IMR-90 (cell line): ENCODE measurements at regions not wholly inside any gene's neighbourhood (a gene's known extent, or its start where the extent isn't known, plus 50 kb on each side); places are given as distances from the start of the nearest gene placed in this dataset.

Source experiments
- ATAC-seq: fragments of 200-7000 bp; cut with Tn5 transposase; 2 replicates; pipeline ENCODE4 v1.9.1; 2020; ENCODE audit warnings: low read depth, mild to moderate bottlenecking, moderate library complexity
- BruUV-seq: library from RNA; stranded (reverse); fragments of 400-500 nt; replicated peaks from 2 replicates; lab custom pipeline; 2021; lab: Mats Ljungman, UMichigan
- CTCF ChIA-PET: fragments of 300-600 bp; formaldehyde crosslinking; extraction: SDS; loops from one replicate; lab custom pipeline; 2021; ENCODE audit warnings: antibody characterized with exemption; lab: Yijun Ruan, JAX
- POLR2A ChIA-PET: fragments of 300-600 bp; sonication (Branson Sonifier 250); formaldehyde crosslinking; loops from one replicate; lab custom pipeline; 2022; ENCODE audit warnings: antibody characterized with exemption; ENCODE audit not compliant: unreplicated experiment; lab: Charles Lee
- DNase-seq: peaks from one replicate; pipeline ENCODE4 v3.0.0; 2013
- H2AFZ ChIP-seq: replicated peaks from 2 replicates; pipeline ENCODE3; 2013; ENCODE audit warnings: low read length, mild to moderate bottlenecking; ENCODE audit not compliant: poor library complexity
- H2AK5ac ChIP-seq: 2 replicates; pipeline ENCODE4 v1.6.1; 2013; ENCODE audit warnings: low read depth, low read length, inconsistent platforms
- H2AK9ac ChIP-seq: replicated peaks from 2 replicates; pipeline ENCODE3; 2013; ENCODE audit warnings: mild to moderate bottlenecking, low read depth, low read length, moderate library complexity; ENCODE audit not compliant: poor library complexity
- H2BK120ac ChIP-seq: 2 replicates; pipeline ENCODE4 v1.6.1; 2013; ENCODE audit warnings: low read depth, low read length, inconsistent platforms
- H2BK15ac ChIP-seq: 3 replicates; pipeline ENCODE4 v1.6.1; 2013; ENCODE audit warnings: low read depth, low read length, inconsistent platforms
- H2BK20ac ChIP-seq: 2 replicates; pipeline ENCODE4 v1.6.1; 2013; ENCODE audit warnings: low read depth, mild to moderate bottlenecking, inconsistent platforms, low read length, moderate library complexity
- H2BK5ac ChIP-seq: 2 replicates; pipeline ENCODE4 v1.6.1; 2013; ENCODE audit warnings: mild to moderate bottlenecking, low read depth, low read length, inconsistent platforms; ENCODE audit not compliant: poor library complexity, severe bottlenecking
- H3K14ac ChIP-seq: replicated peaks from 2 replicates; pipeline ENCODE4 v1.6.1; 2013; ENCODE audit warnings: low read depth, low read length, inconsistent platforms
- H3K18ac ChIP-seq: 2 replicates; pipeline ENCODE4 v1.6.1; 2013; ENCODE audit warnings: low read depth, low read length, control low read depth
- H3K23ac ChIP-seq: 2 replicates; pipeline ENCODE4 v1.6.1; 2013; ENCODE audit warnings: low read depth, low read length, inconsistent platforms
- H3K27ac ChIP-seq: 2 replicates; pipeline ENCODE4 v1.5.1; 2013; ENCODE audit warnings: mild to moderate bottlenecking, control low read depth, low read length; ENCODE audit not compliant: insufficient read depth
- H3K27me3 ChIP-seq: 2 replicates; pipeline ENCODE4 v1.6.1; 2013; ENCODE audit warnings: low read length; ENCODE audit not compliant: control insufficient read depth, insufficient read depth
- H3K36me3 ChIP-seq: 2 replicates; pipeline ENCODE4 v1.6.1; 2013; ENCODE audit warnings: low read length, mixed read lengths; ENCODE audit not compliant: control insufficient read depth, insufficient read depth
- H3K4ac ChIP-seq: 2 replicates; pipeline ENCODE4 v1.6.1; 2013; ENCODE audit warnings: low read depth, low read length, inconsistent platforms
- H3K4me1 ChIP-seq: 2 replicates; pipeline ENCODE4 v1.6.1; 2013; ENCODE audit warnings: low read length, mixed read lengths; ENCODE audit not compliant: control insufficient read depth, insufficient read depth
- H3K4me2 ChIP-seq: 2 replicates; pipeline ENCODE4 v1.6.1; 2013; ENCODE audit warnings: low read depth, mild to moderate bottlenecking, control low read depth, low read length, moderate library complexity
- H3K4me3 ChIP-seq: 2 replicates; pipeline ENCODE4 v1.5.1; 2013; ENCODE audit warnings: low read depth, mild to moderate bottlenecking, control low read depth, low read length, moderate library complexity; ENCODE audit not compliant: insufficient read depth
- H3K56ac ChIP-seq: 2 replicates; pipeline ENCODE4 v1.6.1; 2013; ENCODE audit warnings: low read length, inconsistent platforms; ENCODE audit not compliant: insufficient read depth; ENCODE audit errors: extremely low read depth
- H3K79me1 ChIP-seq, 2 experiments: 2 replicates each; pipeline ENCODE4 v1.6.1; 2013; ENCODE audit warnings: low read length in 2 of 2, inconsistent platforms in 1 of 2, low read depth in 1 of 2
- H3K9ac ChIP-seq: 2 replicates; pipeline ENCODE4 v1.6.1; 2013; ENCODE audit warnings: low read depth, low read length, control low read depth
- H3K9me1 ChIP-seq: 2 replicates; pipeline ENCODE4 v1.6.1; 2013; ENCODE audit warnings: low read length, inconsistent platforms; ENCODE audit not compliant: insufficient read depth
- H3K9me3 ChIP-seq: 2 replicates; pipeline ENCODE4 v1.6.1; 2013; ENCODE audit warnings: low read length; ENCODE audit not compliant: control insufficient read depth, insufficient read depth
- H4K20me1 ChIP-seq: 2 replicates; pipeline ENCODE4 v1.6.1; 2013; ENCODE audit warnings: low read length, inconsistent platforms; ENCODE audit not compliant: insufficient read depth
- H4K5ac ChIP-seq: 2 replicates; pipeline ENCODE4 v1.6.1; 2013; ENCODE audit warnings: mild to moderate bottlenecking, low read depth, low read length, control low read depth
- H4K8ac ChIP-seq, 2 experiments: 2 replicates each; pipeline ENCODE4 v1.6.1; 2013; ENCODE audit warnings: low read depth in 2 of 2, low read length in 2 of 2, control low read depth in 1 of 2, inconsistent platforms in 1 of 2
- H4K91ac ChIP-seq: 2 replicates; pipeline ENCODE4 v1.6.1; 2013; ENCODE audit warnings: low read depth, low read length, inconsistent platforms; ENCODE audit not compliant: insufficient read depth
- CEBPB ChIP-seq: IDR thresholded peaks from 2 replicates; pipeline ENCODE4 v1.6.1; 2012; ENCODE audit warnings: low read depth, low read length, improper control_type of control experiment
- FOS ChIP-seq: fragments of 150-350 bp; IDR thresholded peaks from 2 replicates; pipeline ENCODE4 v1.6.1; 2016; ENCODE audit warnings: low read depth, low read length
- MAZ ChIP-seq: IDR thresholded peaks from 2 replicates; pipeline ENCODE4 v1.6.1; 2012; ENCODE audit warnings: low read depth, mild to moderate bottlenecking, low read length, improper control_type of control experiment, moderate library complexity, borderline replicate concordance
- NFE2L2 ChIP-seq: fragments of 150-350 bp; IDR thresholded peaks from 2 replicates; pipeline ENCODE4 v1.6.1; 2016; ENCODE audit warnings: low read depth, mild to moderate bottlenecking, low read length
- POLR2A ChIP-seq: IDR thresholded peaks from 2 replicates; pipeline ENCODE4 v1.6.1; 2012; ENCODE audit warnings: mild to moderate bottlenecking, low read depth, low read length
- RAD21 ChIP-seq: IDR thresholded peaks from 2 replicates; pipeline ENCODE4 v1.6.1; 2012; ENCODE audit warnings: low read length, improper control_type of control experiment
- RCOR1 ChIP-seq: IDR thresholded peaks from 2 replicates; pipeline ENCODE4 v1.6.1; 2012; ENCODE audit warnings: mild to moderate bottlenecking, low read length, improper control_type of control experiment; ENCODE audit not compliant: insufficient replicate concordance
- RFX5 ChIP-seq: IDR thresholded peaks from 2 replicates; pipeline ENCODE4 v1.8.0; 2012; ENCODE audit warnings: low read depth, mild to moderate bottlenecking, low read length, moderate library complexity
- WGBS, 2 experiments: methylation state at CpG; one replicate each; pipeline versions ENCODE4 v1.1.5 to v1.1.7; 2013; ENCODE audit warnings: missing lambda C conversion rate in 2 of 2; ENCODE audit not compliant: insufficient read length in 1 of 2; ENCODE audit errors: extremely low coverage in 2 of 2; 5-methylcytosine and 5-hydroxymethylcytosine counted together
- dilution Hi-C: fragments of 300-500 bp; cut with HindIII; formaldehyde crosslinking; loops from one replicate; pipeline ENCODE4 v1.14.3; 2018; ENCODE audit warnings: low sequenced_read_pairs; ENCODE audit not compliant: unreplicated experiment
- in situ Hi-C: fragments of 300-500 bp; cut with MboI; formaldehyde crosslinking; loops from 3 replicates; pipeline ENCODE4 v1.14.3; 2019; ENCODE audit warnings: low sequenced_read_pairs, inconsistent platforms, mixed read lengths
- intact Hi-C: fragments of 100-400 bp; cut with micrococcal nuclease; formaldehyde crosslinking; loops from 2 replicates; pipeline ENCODE4 v1.10.0; 2022
- TF ChIP-seq, protein P1 (sequence below): fragments of 150-350 bp; IDR thresholded peaks from 2 replicates; pipeline ENCODE4 v1.6.1; 2016; ENCODE audit warnings: low read depth, mild to moderate bottlenecking, low read length, moderate library complexity, borderline replicate concordance
- TF ChIP-seq, protein P2 (sequence below): fragments of 150-350 bp; IDR thresholded peaks from 2 replicates; pipeline ENCODE4 v1.6.1; 2017; ENCODE audit warnings: mild to moderate bottlenecking, antibody characterized with exemption, low read length, low read depth

DNA sequence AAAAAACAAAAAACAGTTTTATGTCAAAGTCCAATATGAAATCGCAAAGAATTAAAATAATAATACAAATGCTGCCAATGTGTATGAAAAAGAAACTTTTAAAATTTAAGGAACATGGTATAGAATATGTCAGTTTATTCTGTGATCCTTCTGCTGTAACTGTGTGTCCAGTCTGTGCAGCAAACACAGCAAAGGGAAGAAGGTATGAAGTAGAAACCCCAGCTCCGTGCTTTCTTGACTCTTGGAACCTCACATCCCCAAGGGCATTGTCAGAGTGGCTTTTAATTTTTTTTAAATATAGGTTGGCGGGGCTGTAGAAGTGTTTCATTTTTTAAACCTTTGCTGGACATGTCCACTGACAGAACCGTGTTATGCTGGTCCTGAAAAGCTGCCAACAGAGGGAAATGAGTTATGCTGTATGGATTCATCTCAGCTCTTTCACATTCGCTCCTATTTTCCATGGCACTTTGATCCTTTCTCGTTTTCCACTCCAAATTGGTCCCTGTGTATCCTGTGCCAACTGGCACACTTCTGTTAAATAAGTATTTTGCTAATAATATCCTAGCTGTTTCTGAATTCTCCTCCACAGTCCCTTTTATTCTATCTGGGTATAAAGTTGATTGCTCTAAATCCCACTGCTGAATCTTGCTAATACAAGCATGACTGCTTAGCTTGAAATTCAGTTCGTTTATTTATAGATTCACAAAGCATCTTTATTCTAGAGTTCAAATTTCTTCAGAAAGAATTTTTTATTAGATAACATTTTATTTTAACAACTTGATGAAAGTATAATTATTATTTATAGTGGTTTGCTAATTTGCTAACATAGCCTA is 127.0 kb upstream of the DDIT4L start (continued):
- TF ChIP-seq, protein P1, sequence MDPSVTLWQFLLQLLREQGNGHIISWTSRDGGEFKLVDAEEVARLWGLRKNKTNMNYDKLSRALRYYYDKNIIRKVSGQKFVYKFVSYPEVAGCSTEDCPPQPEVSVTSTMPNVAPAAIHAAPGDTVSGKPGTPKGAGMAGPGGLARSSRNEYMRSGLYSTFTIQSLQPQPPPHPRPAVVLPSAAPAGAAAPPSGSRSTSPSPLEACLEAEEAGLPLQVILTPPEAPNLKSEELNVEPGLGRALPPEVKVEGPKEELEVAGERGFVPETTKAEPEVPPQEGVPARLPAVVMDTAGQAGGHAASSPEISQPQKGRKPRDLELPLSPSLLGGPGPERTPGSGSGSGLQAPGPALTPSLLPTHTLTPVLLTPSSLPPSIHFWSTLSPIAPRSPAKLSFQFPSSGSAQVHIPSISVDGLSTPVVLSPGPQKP, result no peak
- TF ChIP-seq POLR2A, result no peak

DNA sequence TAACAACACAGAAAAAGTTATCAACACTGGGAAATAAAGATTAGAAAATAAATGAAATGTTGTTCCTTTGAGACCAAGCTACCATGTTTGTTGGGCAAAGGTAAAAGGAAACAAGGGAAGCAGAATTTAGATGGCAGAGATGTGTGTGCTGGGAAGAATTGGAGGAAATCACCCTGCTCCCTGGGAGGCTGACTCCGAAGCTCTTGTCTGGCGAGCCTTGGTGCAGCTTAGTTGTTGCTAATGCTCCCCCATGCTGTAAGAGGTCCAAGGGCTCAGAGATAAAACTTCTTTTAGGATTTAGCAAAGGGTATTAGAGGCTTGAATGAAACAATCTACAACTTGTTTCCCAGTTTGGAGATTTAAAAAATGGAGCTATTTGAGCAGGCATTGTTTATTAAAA is 123.8 kb upstream of the DDIT4L start:
- no peaks in the 10 kb centered on the region for H3K79me1 ChIP-seq
- TF ChIP-seq RCOR1 (no peak), CEBPB (no peak), RAD21 (no peak), MAZ (no peak), RFX5 (no peak), NFE2L2 (no peak), FOS (no peak)
- TF ChIP-seq, protein P2, sequence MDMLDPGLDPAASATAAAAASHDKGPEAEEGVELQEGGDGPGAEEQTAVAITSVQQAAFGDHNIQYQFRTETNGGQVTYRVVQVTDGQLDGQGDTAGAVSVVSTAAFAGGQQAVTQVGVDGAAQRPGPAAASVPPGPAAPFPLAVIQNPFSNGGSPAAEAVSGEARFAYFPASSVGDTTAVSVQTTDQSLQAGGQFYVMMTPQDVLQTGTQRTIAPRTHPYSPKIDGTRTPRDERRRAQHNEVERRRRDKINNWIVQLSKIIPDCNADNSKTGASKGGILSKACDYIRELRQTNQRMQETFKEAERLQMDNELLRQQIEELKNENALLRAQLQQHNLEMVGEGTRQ, result no peak
- TF ChIP-seq, protein P1, result no peak
- H2BK15ac ChIP-seq, result no peak overlapping the region
- no peak overlapping the region for H3K23ac ChIP-seq
- H4K8ac ChIP-seq, result no peak overlapping the region
- H3K27ac ChIP-seq, result no peak overlapping the region
- H4K91ac ChIP-seq, result no peak overlapping the region
- H3K9me3 ChIP-seq, result no peaks in the 10 kb centered on the region
- H3K9me1 ChIP-seq, result no peaks in the 10 kb centered on the region
- dilution Hi-C loops, result no loop called here
- no CpG with 5 or more reads among the region's 2 CpGs for WGBS, 2 experiments
- no peak overlapping the region for H2BK120ac ChIP-seq
- no peak overlapping the region for H3K4me3 ChIP-seq
- ATAC-seq (no peak), DNase-seq (no peak)
- intact Hi-C loops, result no loop called here
- POLR2A ChIA-PET, result no interaction called here
- H3K4me2 ChIP-seq, result no peak overlapping the region
- H2AK9ac ChIP-seq, result no peak overlapping the region
- no peak overlapping the region for H2BK5ac ChIP-seq
- no peak overlapping the region for H2BK20ac ChIP-seq
- no peaks in the 10 kb centered on the region for H3K36me3 ChIP-seq
- no peaks in the 10 kb centered on the region for H3K27me3 ChIP-seq
- H4K5ac ChIP-seq, result no peak overlapping the region
- no peak overlapping the region for H3K9ac ChIP-seq
- no peak overlapping the region for H2AFZ ChIP-seq
- no peaks in the 10 kb centered on the region for H4K20me1 ChIP-seq
- CTCF ChIA-PET, result no interaction called here
- H3K14ac ChIP-seq, result no peak overlapping the region
- no peak overlapping the region for H3K4ac ChIP-seq
- no peaks in the 10 kb centered on the region; the same call in 1 of the 2 replicates for H3K4me1 ChIP-seq
- BruUV-seq, result no TSS peak
- H3K56ac ChIP-seq, result no peak overlapping the region
- H2AK5ac ChIP-seq, result no peak overlapping the region
- in situ Hi-C loops, result no loop called here
- no peak overlapping the region for H3K18ac ChIP-seq
